ENCODE measurements at regions not wholly inside any gene's neighbourhood (a gene's known extent, or its start where the extent isn't known, plus 50 kb on each side); places are given as distances from the start of the nearest gene placed in this dataset.

- TF ChIP-seq TSHZ1 (tag by site-specific recombination; IDR thresholded peaks at IDR 0.05; ENCODE audit: borderline replicate concordance) = no peak
- TF ChIP-seq ZNF114 (tag by site-specific recombination; IDR thresholded peaks at IDR 0.05) = no peak
- TF ChIP-seq ZNF747 (tag by site-specific recombination; IDR thresholded peaks at IDR 0.05) = no peak
- TF ChIP-seq IKZF3 (tag by site-specific recombination; IDR thresholded peaks at IDR 0.05) = no peak
- no peak for TF ChIP-seq ZNF404 (tag by site-specific recombination; IDR thresholded peaks at IDR 0.05)
- TF ChIP-seq ZNF561 (tag by site-specific recombination; IDR thresholded peaks at IDR 0.05; ENCODE audit: borderline replicate concordance) = no peak
- TF ChIP-seq MEIS1 (CRISPR knock-in tag; IDR thresholded peaks at IDR 0.05; ENCODE audit: borderline replicate concordance) = no peak
- TF ChIP-seq KLF8 (tag by site-specific recombination; IDR thresholded peaks at IDR 0.05) = no peak
- TF ChIP-seq ZNF623 (tag by site-specific recombination; IDR thresholded peaks at IDR 0.05) = no peak
- TF ChIP-seq ZFP3 (tag by site-specific recombination; IDR thresholded peaks at IDR 0.05; ENCODE audit: low read depth) = no peak
These were observed 1437.7 kb upstream of the PCDH9 start (continued) for GRCh38 chr13:68667863-68668262.

GRCh38 chr13:68666774-68667397 lies 1436.8 kb upstream of the PCDH9 start:
- ChIA-PET CTCF (no interaction called here), POLR2A (no interaction called here)
- H3K27ac ChIP-seq (ENCODE audit: extremely low read depth, low read depth, low read length) = no peak overlapping the region
- no peak overlapping the region for H3K4me3 ChIP-seq (ENCODE audit: low read depth, low read length)
- no peaks in the 10 kb centered on the region for H3K36me3 ChIP-seq (ENCODE audit: control insufficient read depth in 2 of 2, insufficient read depth in 1 of 2, low read length in 2 of 2)
- no peak for TF ChIP-seq SP3 (tag by site-specific recombination; IDR thresholded peaks at IDR 0.05)
- no peak for TF ChIP-seq ZNF555 (tag by site-specific recombination; conservative IDR thresholded peaks at IDR 0.05)
- TF ChIP-seq ZNF488 (tag by site-specific recombination; IDR thresholded peaks at IDR 0.05) = no peak
- TF ChIP-seq ZNF155 (tag by site-specific recombination; IDR thresholded peaks at IDR 0.05) = no peak
- TF ChIP-seq ZNF146 (tag by site-specific recombination; IDR thresholded peaks at IDR 0.05) = no peak
- no peak for TF ChIP-seq ZNF580 (tag by site-specific recombination; IDR thresholded peaks at IDR 0.05)
- TF ChIP-seq ZNF624 (tag by site-specific recombination; IDR thresholded peaks at IDR 0.05) = no peak
- TF ChIP-seq ZBTB20 (tag by site-specific recombination; IDR thresholded peaks at IDR 0.05) = no peak
- no peak for TF ChIP-seq ZNF223 (tag by site-specific recombination; IDR thresholded peaks at IDR 0.05)
- no peaks in the 10 kb centered on the region for H3K9me3 ChIP-seq (ENCODE audit: control insufficient read depth, insufficient read depth, low read depth, low read length)
- no peaks in the 10 kb centered on the region for H3K4me1 ChIP-seq (ENCODE audit: control insufficient read depth, insufficient read depth, low read length)

GRCh38 chr13:68645814-68646213 lies 1415.7 kb upstream of the PCDH9 start:
- H3K4me1 ChIP-seq (ENCODE audit: control insufficient read depth, insufficient read depth, low read length) = no peaks in the 10 kb centered on the region
- ChIA-PET CTCF (no interaction called here), POLR2A (no interaction called here)
- H3K9me3 ChIP-seq (ENCODE audit: control insufficient read depth, insufficient read depth, low read depth, low read length) = no peaks in the 10 kb centered on the region
- H3K36me3 ChIP-seq (ENCODE audit: control insufficient read depth in 2 of 2, insufficient read depth in 1 of 2, low read length in 2 of 2) = no peaks in the 10 kb centered on the region
- H3K4me3 ChIP-seq (ENCODE audit: low read depth, low read length) = no peak overlapping the region
- no peak overlapping the region for H3K27ac ChIP-seq (ENCODE audit: extremely low read depth, low read depth, low read length)
- TF ChIP-seq MZF1 (tag by site-specific recombination; IDR thresholded peaks at IDR 0.05; ENCODE audit: borderline replicate concordance) (no peak), KLF10 (tag by site-specific recombination; IDR thresholded peaks at IDR 0.05) (no peak), HOXD13 (CRISPR knock-in tag; IDR thresholded peaks at IDR 0.05; ENCODE audit: borderline replicate concordance) (no peak), SCRT1 (tag by site-specific recombination; IDR thresholded peaks at IDR 0.05; ENCODE audit: borderline replicate concordance) (no peak), ZBTB10 (tag by site-specific recombination; IDR thresholded peaks at IDR 0.05) (no peak), ZNF548 (tag by site-specific recombination; IDR thresholded peaks at IDR 0.05) (no peak), ZNF10 (tag by site-specific recombination; IDR thresholded peaks at IDR 0.05) (no peak), ZBTB7A (tag by site-specific recombination; IDR thresholded peaks at IDR 0.05; ENCODE audit: low read depth) (no peak), ZNF558 (tag by site-specific recombination; IDR thresholded peaks at IDR 0.05) (no peak), ZNF585B (tag by site-specific recombination; IDR thresholded peaks at IDR 0.05) (no peak), ZNF555 (tag by site-specific recombination; conservative IDR thresholded peaks at IDR 0.05) (no peak), ZNF174 (tag by site-specific recombination; IDR thresholded peaks at IDR 0.05) (no peak)
